HepG2 (cell line): ENCODE measurements at regions not wholly inside any gene's neighbourhood (a gene's known extent, or its start where the extent isn't known, plus 50 kb on each side); places are given as distances from the start of the nearest gene placed in this dataset.

Experiments used
- ATAC-seq: fragments of 200-7000 bp; cut with Tn5 transposase; 3 replicates; pipeline ENCODE4 v1.9.1; 2020; ENCODE audit warnings: mild to moderate bottlenecking, moderate library complexity
- BruUV-seq: library from RNA; stranded (reverse); fragments of 400-500 nt; replicated peaks from 2 replicates; lab custom pipeline; 2021; lab: Mats Ljungman, UMichigan
- CTCF ChIA-PET: fragments of 300-600 bp; formaldehyde crosslinking; extraction: SDS; loops from one replicate; lab custom pipeline; 2021; ENCODE audit warnings: low total read pairs, inconsistent platforms, low intra/inter-chr PET ratio; lab: Yijun Ruan, JAX
- POLR2A ChIA-PET: fragments of 350-600 bp; sonication (Branson Sonifier 250); formaldehyde crosslinking; loops from one replicate; lab custom pipeline; 2020; ENCODE audit warnings: antibody characterized with exemption, inconsistent platforms; lab: Yijun Ruan, JAX
- DNase-seq: peaks from one replicate; pipeline ENCODE4 v3.0.0-alpha.2; 2015; ENCODE audit warnings: low spot score
- FAIRE-seq: peaks from 3 replicates; lab custom pipeline; 2011; peaks lifted over from hg19 to GRCh38; lab: Jason Lieb, UNC
- H2AFZ ChIP-seq: one replicate; pipeline ENCODE4 v1.6.1; 2011; ENCODE audit warnings: low read length, inconsistent platforms
- H3K27ac ChIP-seq: fragments of 300-600 bp; 3 replicates; pipeline ENCODE4 v1.8.0; 2011; ENCODE audit warnings: mixed run types, mild to moderate bottlenecking, mixed read lengths, low read length, inconsistent platforms; ENCODE audit not compliant: insufficient read depth; ENCODE audit errors: extremely low read length
- H3K27me3 ChIP-seq, 2 experiments: fragments of 200-600 bp in 1 of 2; 2 replicates in 1 of 2; 3 replicates in 1 of 2; pipeline versions ENCODE4 v1.6.0 to v1.8.0; 2011; ENCODE audit warnings: low read length in 2 of 2, mild to moderate bottlenecking in 2 of 2, moderate library complexity in 2 of 2, inconsistent platforms in 1 of 2; ENCODE audit not compliant: insufficient read depth in 2 of 2, control insufficient read depth in 1 of 2
- H3K36me3 ChIP-seq, 2 experiments: fragments of 200-600 bp in 1 of 2; replicated peaks in 1 of 2; 2 replicates in 1 of 2; 3 replicates in 1 of 2; pipeline versions ENCODE4 v1.5.1 to v1.8.0; 2011; ENCODE audit warnings: low read length in 2 of 2, inconsistent platforms in 1 of 2; ENCODE audit not compliant: insufficient read depth in 2 of 2, control insufficient read depth in 1 of 2
- H3K4me1 ChIP-seq: 2 replicates; pipeline ENCODE4 v1.5.1; 2012; ENCODE audit warnings: low read length, inconsistent platforms; ENCODE audit not compliant: insufficient read depth
- H3K4me2 ChIP-seq: 2 replicates; pipeline ENCODE4 v1.6.0; 2011; ENCODE audit warnings: low read depth, low read length, inconsistent platforms
- H3K4me3 ChIP-seq, 3 experiments: fragments of 200-600 bp in 1 of 3; sonication (generic), shearing (Covaris generic) in 1 of 3; replicated peaks in 1 of 3; 2 replicates each; pipeline ENCODE4 v1.5.1; 2011 to 2016; ENCODE audit warnings: low read length in 3 of 3, inconsistent platforms in 2 of 3, low read depth in 2 of 3, mild to moderate bottlenecking in 2 of 3, control low read depth in 1 of 3, mixed read lengths in 1 of 3; ENCODE audit not compliant: insufficient read depth in 1 of 3
- H3K79me2 ChIP-seq: one replicate; pipeline ENCODE4 v1.6.1; 2011; ENCODE audit warnings: low read length, inconsistent platforms; ENCODE audit not compliant: insufficient read depth
- H3K9ac ChIP-seq: 2 replicates; pipeline ENCODE4 v1.6.0; 2011; ENCODE audit warnings: mild to moderate bottlenecking, low read depth, low read length, inconsistent platforms; ENCODE audit not compliant: insufficient read depth
- H3K9me3 ChIP-seq: 2 replicates; pipeline ENCODE4 v1.5.1; 2012; ENCODE audit warnings: mild to moderate bottlenecking, low read length
- H4K20me1 ChIP-seq: 2 replicates; pipeline ENCODE4 v1.6.0; 2011; ENCODE audit warnings: inconsistent platforms, mild to moderate bottlenecking, low read length, moderate library complexity; ENCODE audit not compliant: insufficient read depth
- AFF4 ChIP-seq: sonication (generic); formaldehyde crosslinking; IDR thresholded peaks from 2 replicates; pipeline ENCODE4 v1.4.0; 2020; ENCODE audit warnings: missing genetic modification reagents
- FOXK2 ChIP-seq: fragments of 450-650 bp; IDR thresholded peaks from 2 replicates; pipeline ENCODE4 v1.6.1; 2016
- HNRNPUL1 ChIP-seq: fragments of 200-400 bp; formaldehyde crosslinking; IDR thresholded peaks from 2 replicates; pipeline ENCODE4 v1.6.1; 2017; ENCODE audit warnings: low read depth, mild to moderate bottlenecking, low read length, moderate library complexity
- MTA3 ChIP-seq: sonication (generic); formaldehyde crosslinking; IDR thresholded peaks from 2 replicates; pipeline ENCODE4 v1.4.0; 2020; ENCODE audit warnings: missing genetic modification reagents
- ZFP82 ChIP-seq: sonication (generic); formaldehyde crosslinking; IDR thresholded peaks from 2 replicates; pipeline ENCODE4 v1.5.1; 2020; ENCODE audit warnings: mild to moderate bottlenecking, missing genetic modification reagents, borderline replicate concordance
- ZNF232 ChIP-seq: sonication (generic); formaldehyde crosslinking; IDR thresholded peaks from 2 replicates; pipeline ENCODE4 v1.4.0; 2020; ENCODE audit warnings: missing genetic modification reagents, borderline replicate concordance
- ZNF280B ChIP-seq: sonication (generic); formaldehyde crosslinking; IDR thresholded peaks from 2 replicates; pipeline ENCODE4 v1.5.0; 2020; ENCODE audit warnings: missing genetic modification reagents, mild to moderate bottlenecking, borderline replicate concordance
- WGBS: methylation state at CpG from one replicate; pipeline ENCODE4 v1.1.6; 2017; ENCODE audit warnings: low lambda C conversion rate; 5-methylcytosine and 5-hydroxymethylcytosine counted together
- in situ Hi-C: cut with HindIII; loops from 2 replicates; pipeline ENCODE4 v1.10.0; 2017; ENCODE audit warnings: low pct_unique_long_range_greater_than_20kb; ENCODE audit not compliant: extremely low pct_ligation_motif_present
- intact Hi-C: fragments of 100-400 bp; cut with micrococcal nuclease; formaldehyde crosslinking; loops from one replicate; pipeline ENCODE4 v1.10.0; 2022; ENCODE audit not compliant: unreplicated experiment
- TF ChIP-seq, protein P1 (sequence below): sonication (generic); formaldehyde crosslinking; IDR thresholded peaks from 2 replicates; pipeline ENCODE4 v1.9.0; 2021; ENCODE audit warnings: missing genetic modification reagents, borderline replicate concordance

- no peak for TF ChIP-seq AFF4 (CRISPR knock-in tag)
- TF ChIP-seq, all 625 proteins: peak for 0
These were observed 100.7 kb upstream of the TRPC7 start (continued) for GRCh38 chr5:136466041-136466415.

DNA sequence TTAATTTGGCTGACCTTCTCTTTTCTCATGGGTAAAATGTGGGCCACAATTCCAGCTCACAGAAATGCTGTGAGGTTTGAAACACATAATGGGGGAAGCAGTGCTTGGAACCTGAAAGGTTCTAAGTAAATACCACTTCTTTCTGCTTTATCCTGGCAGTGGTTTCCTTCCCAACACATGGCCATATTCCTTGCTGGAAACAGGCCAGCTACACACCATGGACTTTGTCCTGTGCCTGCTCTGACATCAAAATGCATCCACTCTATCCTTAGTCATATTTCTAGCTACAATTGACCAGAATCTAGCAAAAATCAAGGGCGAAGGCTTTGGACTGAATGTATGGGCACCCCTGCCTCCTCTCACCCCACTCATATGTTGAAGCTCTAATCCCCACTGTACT lies 93.1 kb upstream of the TRPC7 start:
- ChIA-PET CTCF (no interaction called here), POLR2A (no interaction called here)
- Histone ChIP-seq H3K27ac (no peak overlapping the region), H3K4me1 (no peaks in the 10 kb centered on the region), H3K4me2 (no peak overlapping the region), H4K20me1 (no peaks in the 10 kb centered on the region), H3K9me3 (no peaks in the 10 kb centered on the region), H3K36me3 (no peaks in the 10 kb centered on the region), H3K27me3 (no peaks in the 10 kb centered on the region), H2AFZ (no peak overlapping the region), H3K79me2 (no peaks in the 10 kb centered on the region), H3K9ac (no peak overlapping the region), H3K4me3 (no peak overlapping the region)
- TF ChIP-seq ZNF232 (CRISPR knock-in tag) (no peak), HNRNPUL1 (no peak), FOXK2 (no peak), ZFP82 (CRISPR knock-in tag) (no peak), MTA3 (CRISPR knock-in tag) (no peak), ZNF280B (CRISPR knock-in tag) (no peak)
- TF ChIP-seq, protein P1, sequence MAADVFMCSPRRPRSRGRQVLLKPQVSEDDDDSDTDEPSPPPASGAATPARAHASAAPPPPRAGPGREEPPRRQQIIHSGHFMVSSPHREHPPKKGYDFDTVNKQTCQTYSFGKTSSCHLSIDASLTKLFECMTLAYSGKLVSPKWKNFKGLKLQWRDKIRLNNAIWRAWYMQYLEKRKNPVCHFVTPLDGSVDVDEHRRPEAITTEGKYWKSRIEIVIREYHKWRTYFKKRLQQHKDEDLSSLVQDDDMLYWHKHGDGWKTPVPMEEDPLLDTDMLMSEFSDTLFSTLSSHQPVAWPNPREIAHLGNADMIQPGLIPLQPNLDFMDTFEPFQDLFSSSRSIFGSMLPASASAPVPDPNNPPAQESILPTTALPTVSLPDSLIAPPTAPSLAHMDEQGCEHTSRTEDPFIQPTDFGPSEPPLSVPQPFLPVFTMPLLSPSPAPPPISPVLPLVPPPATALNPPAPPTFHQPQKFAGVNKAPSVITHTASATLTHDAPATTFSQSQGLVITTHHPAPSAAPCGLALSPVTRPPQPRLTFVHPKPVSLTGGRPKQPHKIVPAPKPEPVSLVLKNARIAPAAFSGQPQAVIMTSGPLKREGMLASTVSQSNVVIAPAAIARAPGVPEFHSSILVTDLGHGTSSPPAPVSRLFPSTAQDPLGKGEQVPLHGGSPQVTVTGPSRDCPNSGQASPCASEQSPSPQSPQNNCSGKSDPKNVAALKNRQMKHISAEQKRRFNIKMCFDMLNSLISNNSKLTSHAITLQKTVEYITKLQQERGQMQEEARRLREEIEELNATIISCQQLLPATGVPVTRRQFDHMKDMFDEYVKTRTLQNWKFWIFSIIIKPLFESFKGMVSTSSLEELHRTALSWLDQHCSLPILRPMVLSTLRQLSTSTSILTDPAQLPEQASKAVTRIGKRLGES (CRISPR knock-in tag), result no peak
- BruUV-seq, result no TSS peak
- in situ Hi-C loops (no loop called here), intact Hi-C loops (no loop called here)
- FAIRE-seq (no peak), ATAC-seq (no peak), DNase-seq (no peak)
- 33% methylated on average over 1 of the region's 1 CpG for WGBS
